ENCODE measurements at regions not wholly inside any gene's neighbourhood (a gene's known extent, or its start where the extent isn't known, plus 50 kb on each side); places are given as distances from the start of the nearest gene placed in this dataset.

DNA sequence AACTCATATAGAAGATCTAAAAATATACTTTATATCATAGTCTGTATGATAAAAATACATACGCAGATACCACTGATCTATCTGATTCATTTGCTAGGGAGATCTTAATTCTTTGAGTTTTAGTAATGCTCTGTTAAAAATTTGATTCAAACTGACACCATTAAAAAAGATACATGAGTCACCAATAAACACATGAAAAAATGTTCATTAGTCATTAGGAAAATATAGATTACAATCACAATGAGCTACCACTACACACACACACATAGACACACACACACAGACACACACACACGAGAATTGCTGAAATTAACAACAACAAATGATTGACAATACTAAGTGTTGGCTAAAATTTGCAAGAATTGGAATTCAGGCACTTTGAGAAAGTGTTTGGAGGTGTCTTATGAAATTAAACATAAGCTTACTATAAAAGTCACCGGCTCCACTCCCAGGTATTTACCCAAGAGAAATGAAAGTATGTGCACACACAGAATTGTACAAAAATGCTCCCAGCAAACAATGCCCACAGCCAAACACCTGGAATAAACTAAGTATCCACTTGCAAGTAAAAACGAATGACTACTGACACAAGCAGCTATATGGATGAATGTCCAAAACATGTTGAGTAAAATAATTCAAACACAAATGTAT lies 117.7 kb upstream of the GGTLC1 start:
- TF ChIP-seq, protein P1, sequence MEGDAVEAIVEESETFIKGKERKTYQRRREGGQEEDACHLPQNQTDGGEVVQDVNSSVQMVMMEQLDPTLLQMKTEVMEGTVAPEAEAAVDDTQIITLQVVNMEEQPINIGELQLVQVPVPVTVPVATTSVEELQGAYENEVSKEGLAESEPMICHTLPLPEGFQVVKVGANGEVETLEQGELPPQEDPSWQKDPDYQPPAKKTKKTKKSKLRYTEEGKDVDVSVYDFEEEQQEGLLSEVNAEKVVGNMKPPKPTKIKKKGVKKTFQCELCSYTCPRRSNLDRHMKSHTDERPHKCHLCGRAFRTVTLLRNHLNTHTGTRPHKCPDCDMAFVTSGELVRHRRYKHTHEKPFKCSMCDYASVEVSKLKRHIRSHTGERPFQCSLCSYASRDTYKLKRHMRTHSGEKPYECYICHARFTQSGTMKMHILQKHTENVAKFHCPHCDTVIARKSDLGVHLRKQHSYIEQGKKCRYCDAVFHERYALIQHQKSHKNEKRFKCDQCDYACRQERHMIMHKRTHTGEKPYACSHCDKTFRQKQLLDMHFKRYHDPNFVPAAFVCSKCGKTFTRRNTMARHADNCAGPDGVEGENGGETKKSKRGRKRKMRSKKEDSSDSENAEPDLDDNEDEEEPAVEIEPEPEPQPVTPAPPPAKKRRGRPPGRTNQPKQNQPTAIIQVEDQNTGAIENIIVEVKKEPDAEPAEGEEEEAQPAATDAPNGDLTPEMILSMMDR (IDR thresholded peaks at IDR 0.05; ENCODE audit: insufficient read depth, low read depth, low read length), result no peak
- no peak for TF ChIP-seq EZH2 (IDR thresholded peaks at IDR 0.05; ENCODE audit: insufficient read depth, low read length)
